ENCODE measurements at regions not wholly inside any gene's neighbourhood (a gene's known extent, or its start where the extent isn't known, plus 50 kb on each side); places are given as distances from the start of the nearest gene placed in this dataset.

GRCh38 chr3:104165866-104166265 lies 1200.8 kb upstream of the ALCAM start:
- no peak for ATAC-seq
- no peak for TF ChIP-seq CTCF (IDR thresholded peaks at IDR 0.05)
- TF ChIP-seq POLR2A (IDR thresholded peaks at IDR 0.05): no peak
- WGBS, 4 donors: 82 to 91% (median 83%) methylated on average over 2 of the region's 2 CpGs
- no peak overlapping the region for H3K27ac ChIP-seq
- DNase-seq: no peak
- H3K4me1 ChIP-seq: no peaks in the 10 kb centered on the region
- peaks cover 0 to 26% (median 9%) of the 10 kb centered on the region in 12 donors for H3K9me3 ChIP-seq
- no peaks in the 10 kb centered on the region for H3K27me3 ChIP-seq
- H3K4me3 ChIP-seq: no peak overlapping the region
- H3K36me3 ChIP-seq: no peaks in the 10 kb centered on the region
- intact Hi-C loops (cut with DNase I): no loop called here

DNA sequence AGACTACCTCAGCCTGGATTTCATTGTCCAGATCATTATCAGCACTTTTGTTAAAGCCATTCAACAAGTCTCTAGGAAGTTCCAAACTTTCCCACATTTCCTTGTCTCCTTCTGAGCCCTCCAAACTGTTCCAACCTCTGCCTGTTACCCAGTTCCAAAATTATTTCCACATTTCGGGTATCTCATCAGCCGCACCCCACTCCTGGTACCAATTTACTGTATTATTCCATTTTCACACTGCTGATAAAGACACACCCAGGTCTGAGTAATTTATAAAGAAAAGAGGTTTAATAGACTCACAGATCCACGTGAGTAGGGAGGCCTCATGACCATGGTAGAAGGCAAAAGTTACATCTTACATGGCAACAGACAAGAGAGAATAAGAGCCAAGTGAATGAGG lies 1198.3 kb upstream of the ALCAM start:
- Histone ChIP-seq H3K27me3 (no peaks in the 10 kb centered on the region), H3K36me3 (no peaks in the 10 kb centered on the region), H3K9me3 (peaks cover 0 to 26% (median 9%) of the 10 kb centered on the region in 12 donors), H3K4me1 (no peaks in the 10 kb centered on the region), H3K4me3 (no peak overlapping the region), H3K27ac (no peak overlapping the region)
- TF ChIP-seq CTCF (IDR thresholded peaks at IDR 0.05) (no peak), POLR2A (IDR thresholded peaks at IDR 0.05) (no peak)
- DNase-seq (no peak), ATAC-seq (no peak)
- 72 to 80% (median 76%) methylated on average over 3 of the region's 3 CpGs for WGBS, 4 donors
- intact Hi-C loops (cut with DNase I): no loop called here

DNA sequence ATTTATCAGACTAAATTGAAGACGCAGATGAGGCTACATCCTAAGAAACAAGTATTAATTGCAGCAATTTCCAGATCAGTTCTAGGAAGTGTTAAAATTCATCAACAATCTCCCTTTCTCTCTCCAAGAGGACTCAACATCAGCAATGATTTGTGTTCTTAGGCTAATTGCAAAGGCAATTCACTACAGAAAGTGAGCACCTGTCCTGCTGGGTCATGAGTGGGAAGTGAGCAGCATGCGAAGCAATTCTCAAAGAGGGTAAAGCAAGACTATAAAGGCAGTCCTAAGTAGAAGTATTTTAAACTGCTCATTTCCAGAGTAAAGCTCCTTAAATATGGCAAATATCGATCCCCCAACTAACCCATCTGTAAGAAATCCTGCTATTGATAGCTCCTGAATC lies 1191.0 kb upstream of the ALCAM start:
- ATAC-seq (no peak), DNase-seq (no peak)
- no peak for TF ChIP-seq CTCF (IDR thresholded peaks at IDR 0.05)
- no peaks in the 10 kb centered on the region for H3K4me1 ChIP-seq
- intact Hi-C loops (cut with DNase I): no loop called here
- no peaks in the 10 kb centered on the region for H3K36me3 ChIP-seq
- no peak overlapping the region for H3K4me3 ChIP-seq
- no peak overlapping the region for H3K27ac ChIP-seq
- H3K9me3 ChIP-seq: no peaks in the 10 kb centered on the region
- H3K27me3 ChIP-seq: no peaks in the 10 kb centered on the region
- WGBS, 4 donors: 72 to 83% (median 80%) methylated on average over 3 of the region's 3 CpGs

- no peaks in the 10 kb centered on the region for H3K9me3 ChIP-seq
- no peak for TF ChIP-seq CTCF (IDR thresholded peaks at IDR 0.05)
- no peak for TF ChIP-seq POLR2A (IDR thresholded peaks at IDR 0.05)
- no peaks in the 10 kb centered on the region for H3K4me1 ChIP-seq
- intact Hi-C loops (cut with DNase I): no loop called here
- no peaks in the 10 kb centered on the region for H3K36me3 ChIP-seq
- ATAC-seq (no peak), DNase-seq (no peak)
- no peak overlapping the region for H3K4me3 ChIP-seq
- H3K27me3 ChIP-seq: no peaks in the 10 kb centered on the region
- 53 to 90% (median 61%) methylated on average over 1 of the region's 1 CpG for WGBS, 4 donors
- no peak overlapping the region for H3K27ac ChIP-seq
Observed at GRCh38 chr3:104176706-104177105, 1190.0 kb upstream of the ALCAM start.
